HCT116 (cell line): ENCODE measurements at regions not wholly inside any gene's neighbourhood (a gene's known extent, or its start where the extent isn't known, plus 50 kb on each side); places are given as distances from the start of the nearest gene placed in this dataset.

Experiments
- CTCF ChIP-seq, 3 experiments: fragments of 200-600 bp in 1 of 3; sonication (generic) in 1 of 3; IDR thresholded peaks in 2 of 3; conservative IDR thresholded peaks in 1 of 3; 2 replicates each; pipeline ENCODE4 v1.5.1; 2012 to 2017; ENCODE audit warnings: low read depth in 2 of 3, low read length in 2 of 3, antibody characterized with exemption in 1 of 3, borderline replicate concordance in 1 of 3, control low read depth in 1 of 3, mild to moderate bottlenecking in 1 of 3, mixed read lengths in 1 of 3, mixed run types in 1 of 3, moderate library complexity in 1 of 3; ENCODE audit not compliant: insufficient read depth in 1 of 3
- EZH2 ChIP-seq: fragments of 200-600 bp; sonication (generic); IDR thresholded peaks from 2 replicates; pipeline ENCODE4 v1.6.1; 2017; ENCODE audit warnings: antibody characterized with exemption, mixed run types
- EZH2phosphoT487 ChIP-seq: fragments of 200-600 bp; IDR thresholded peaks from 2 replicates; pipeline ENCODE4 v1.6.1; 2018; ENCODE audit warnings: antibody characterized with exemption, borderline replicate concordance
- POLR2A ChIP-seq: IDR thresholded peaks from 2 replicates; pipeline ENCODE4 v1.7.0; 2011; ENCODE audit warnings: borderline replicate concordance; ENCODE audit not compliant: insufficient read depth, insufficient read length; ENCODE audit errors: extremely low read depth
- REST ChIP-seq: IDR thresholded peaks from 2 replicates; pipeline ENCODE4 v1.6.1; 2012; ENCODE audit warnings: low read depth
- SP1 ChIP-seq: IDR thresholded peaks from 2 replicates; pipeline ENCODE4 v1.6.1; 2012; ENCODE audit warnings: low read depth
- TF ChIP-seq, protein P1 (sequence below): IDR thresholded peaks from 2 replicates; pipeline ENCODE4 v1.6.1; 2012
- TF ChIP-seq, protein P2 (sequence below): IDR thresholded peaks from 2 replicates; pipeline ENCODE4 v1.6.1; 2012

- TF ChIP-seq POLR2A: no peak
- TF ChIP-seq SP1: no peak
- TF ChIP-seq REST: no peak
- TF ChIP-seq, protein P1, sequence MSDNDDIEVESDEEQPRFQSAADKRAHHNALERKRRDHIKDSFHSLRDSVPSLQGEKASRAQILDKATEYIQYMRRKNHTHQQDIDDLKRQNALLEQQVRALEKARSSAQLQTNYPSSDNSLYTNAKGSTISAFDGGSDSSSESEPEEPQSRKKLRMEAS: no peak
- no peak for TF ChIP-seq CTCF (IDR thresholded peaks at IDR 0.05 in 2 of 3, conservative IDR thresholded peaks at IDR 0.05 in 1 of 3; ENCODE audit: borderline replicate concordance in 1 of 3, insufficient read depth in 1 of 3, low read depth in 2 of 3, low read length in 2 of 3)
- TF ChIP-seq, protein P2, sequence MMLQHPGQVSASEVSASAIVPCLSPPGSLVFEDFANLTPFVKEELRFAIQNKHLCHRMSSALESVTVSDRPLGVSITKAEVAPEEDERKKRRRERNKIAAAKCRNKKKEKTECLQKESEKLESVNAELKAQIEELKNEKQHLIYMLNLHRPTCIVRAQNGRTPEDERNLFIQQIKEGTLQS: no peak
- no peak for TF ChIP-seq EZH2phosphoT487
- TF ChIP-seq EZH2: no peak
Measured at GRCh38 chr5:166178411-166179080, 2112.9 kb upstream of the WWC1 start.
